ENCODE measurements at regions not wholly inside any gene's neighbourhood (a gene's known extent, or its start where the extent isn't known, plus 50 kb on each side); places are given as distances from the start of the nearest gene placed in this dataset.

GRCh38 chr14:38900887-38901286 is 202.1 kb downstream of the SEC23A start:
- no peak for ATAC-seq

GRCh38 chr14:38887696-38888095 is 215.3 kb downstream of the SEC23A start:
- DNase-seq (no peak), ATAC-seq (no peak)

More at GRCh38 chr14:38900887-38901286, 202.1 kb downstream of the SEC23A start:
- DNase-seq, result no peak

- ATAC-seq (no peak), DNase-seq (no peak)
Measured at GRCh38 chr14:38884109-38884508, 218.9 kb downstream of the SEC23A start.

- DNase-seq (no peak), ATAC-seq (no peak)
Measured at GRCh38 chr14:38883127-38883526, 219.9 kb downstream of the SEC23A start.

- no peak for ATAC-seq
- DNase-seq, result no peak
Measured at GRCh38 chr14:38882533-38882932, 220.5 kb downstream of the SEC23A start.

GRCh38 chr14:38880643-38881524 is 222.2 kb downstream of the SEC23A start:
- no peak for DNase-seq
- ATAC-seq, result no peak

- no peak for DNase-seq
- no peak for ATAC-seq
Measured at GRCh38 chr14:38877744-38878388, 225.2 kb downstream of the SEC23A start.

GRCh38 chr14:38874721-38875120 is 228.3 kb downstream of the SEC23A start:
- no peak for ATAC-seq
- no peak for DNase-seq

- ATAC-seq (no peak), DNase-seq (no peak)
Measured at GRCh38 chr14:38873941-38874612, 229.0 kb downstream of the SEC23A start.

- DNase-seq (no peak), ATAC-seq (no peak)
Measured at GRCh38 chr14:38870296-38870836, 232.7 kb downstream of the SEC23A start.

- ATAC-seq (no peak), DNase-seq (no peak)
Measured at GRCh38 chr14:38868399-38869290, 234.4 kb downstream of the SEC23A start.

- peak; percentile 63 for DNase-seq
- ATAC-seq, result peak; percentile 85
Measured at GRCh38 chr14:38867561-38868150, 235.4 kb downstream of the SEC23A start.

GRCh38 chr14:38866461-38866860 is 236.6 kb downstream of the SEC23A start:
- DNase-seq (no peak), ATAC-seq (no peak)

GRCh38 chr14:38862366-38862765 is 240.7 kb downstream of the SEC23A start:
- ATAC-seq (no peak), DNase-seq (no peak)

GRCh38 chr14:38860530-38860929 is 242.5 kb downstream of the SEC23A start:
- ATAC-seq (no peak), DNase-seq (no peak)

GRCh38 chr14:38856798-38857197 is 246.2 kb downstream of the SEC23A start:
- ATAC-seq, result no peak
- no peak for DNase-seq

GRCh38 chr14:38855513-38855912 is 247.5 kb downstream of the SEC23A start:
- no peak for DNase-seq
- no peak for ATAC-seq

- DNase-seq (no peak), ATAC-seq (no peak)
Measured at GRCh38 chr14:38851111-38851510, 251.9 kb downstream of the SEC23A start.

GRCh38 chr14:38850664-38851063 is 252.4 kb downstream of the SEC23A start:
- DNase-seq, result no peak
- no peak for ATAC-seq

GRCh38 chr14:38848243-38848935 is 254.6 kb downstream of the SEC23A start:
- no peak for ATAC-seq
- no peak for DNase-seq

- no peak for DNase-seq
- no peak for ATAC-seq
Measured at GRCh38 chr14:38847161-38847560, 255.9 kb downstream of the SEC23A start.

All from stimulated activated naive CD8-positive, alpha-beta T cell treated with anti-CD3 and anti-CD28 coated beads, Interleukin-15, Interleukin-2, amounts not matched to agents 100 U/mL and 50 U/mL, for 24 hours (primary cell).